Stomach (tissue), 8 donors: ENCODE measurements at regions not wholly inside any gene's neighbourhood (a gene's known extent, or its start where the extent isn't known, plus 50 kb on each side); places are given as distances from the start of the nearest gene placed in this dataset.
A peak's percentile ranks its signal among the peaks of the same experiment; 100 is the strongest.

Experiments
- DNase-seq, 2 donors: peaks; one replicate each; pipeline versions ENCODE4 v3.0.0 to v3.0.0-alpha.2; 2013 to 2019
- H3K27ac ChIP-seq, 5 donors: fragments of 200-600 bp in 4 of 5; sonication (generic) in 4 of 5; one replicate each; pipeline ENCODE4 v1.5.1; 2013 to 2019; ENCODE audit warnings: mild to moderate bottlenecking in 1 of 5, moderate library complexity in 1 of 5
- H3K27me3 ChIP-seq, 3 donors: fragments of 200-600 bp; sonication (generic); one replicate each; pipeline ENCODE4 v1.5.1; 2017 to 2019; ENCODE audit warnings: mixed run types in 1 of 3
- H3K36me3 ChIP-seq, 4 donors: fragments of 200-600 bp; sonication (generic); 1 replicate in 3 of 4; 2 replicates in 1 of 4; pipeline ENCODE4 v1.5.1; 2016 to 2019
- H3K4me1 ChIP-seq, 4 donors: fragments of 200-600 bp; sonication (generic); one replicate each; pipeline ENCODE4 v1.5.1; 2016 to 2019
- H3K4me3 ChIP-seq, 4 donors: fragments of 200-600 bp; sonication (generic) in 3 of 4; one replicate each; pipeline ENCODE4 v1.5.1; 2016 to 2019; ENCODE audit warnings: mild to moderate bottlenecking in 1 of 4
- H3K9me3 ChIP-seq, 4 donors: fragments of 200-600 bp; sonication (generic); one replicate each; pipeline ENCODE4 v1.5.1; 2016 to 2019
- EP300 ChIP-seq: sonication (generic); formaldehyde crosslinking; IDR thresholded peaks from one replicate; pipeline ENCODE4 v1.6.1; 2017; ENCODE audit warnings: antibody characterized with exemption
- POLR2A ChIP-seq, 4 donors: fragments of 450-650 bp; IDR thresholded peaks; one replicate each; pipeline ENCODE4 v1.6.1; 2016; ENCODE audit warnings: antibody characterized with exemption in 4 of 4, control low read depth in 2 of 4, mild to moderate bottlenecking in 1 of 4, moderate library complexity in 1 of 4
- POLR2AphosphoS5 ChIP-seq, 3 donors: sonication (generic); formaldehyde crosslinking; IDR thresholded peaks; one replicate each; pipeline ENCODE4 v1.6.1; 2016; ENCODE audit warnings: antibody characterized with exemption in 3 of 3
- WGBS, 5 donors: extraction: QIAGEN DNeasy Blood & Tissue Kit in 3 of 5; methylation state at CpG; one replicate each; pipeline versions ENCODE4 v1.1.5 to v1.1.7; 2013 to 2018; 5-methylcytosine and 5-hydroxymethylcytosine counted together
- intact Hi-C: fragments of 100-400 bp; cut with DNase I; formaldehyde crosslinking; loops from one replicate; pipeline ENCODE4 v1.15.1; 2023; ENCODE audit warnings: low total_unique reads
- TF ChIP-seq, protein P1 (sequence below), 7 experiments: fragments of 450-650 bp in 4 of 7; fragments of 200-600 bp in 3 of 7; sonication (generic) in 3 of 7; IDR thresholded peaks; one replicate each; pipeline ENCODE4 v1.5.1; 2016 to 2019; ENCODE audit warnings: antibody characterized with exemption in 7 of 7, control low read depth in 2 of 7, mild to moderate bottlenecking in 1 of 7
- donor health status: healthy with polysubstance abuse.
- donor health status: Bipolar disorder and iron deficiency.
- donor health status: healthy.

GRCh38 chr5:98101131-98101530 is 672.3 kb upstream of the RGMB start:
- no peak overlapping the region for H3K4me3 ChIP-seq
- intact Hi-C loops = no loop called here
- TF ChIP-seq, protein P1, sequence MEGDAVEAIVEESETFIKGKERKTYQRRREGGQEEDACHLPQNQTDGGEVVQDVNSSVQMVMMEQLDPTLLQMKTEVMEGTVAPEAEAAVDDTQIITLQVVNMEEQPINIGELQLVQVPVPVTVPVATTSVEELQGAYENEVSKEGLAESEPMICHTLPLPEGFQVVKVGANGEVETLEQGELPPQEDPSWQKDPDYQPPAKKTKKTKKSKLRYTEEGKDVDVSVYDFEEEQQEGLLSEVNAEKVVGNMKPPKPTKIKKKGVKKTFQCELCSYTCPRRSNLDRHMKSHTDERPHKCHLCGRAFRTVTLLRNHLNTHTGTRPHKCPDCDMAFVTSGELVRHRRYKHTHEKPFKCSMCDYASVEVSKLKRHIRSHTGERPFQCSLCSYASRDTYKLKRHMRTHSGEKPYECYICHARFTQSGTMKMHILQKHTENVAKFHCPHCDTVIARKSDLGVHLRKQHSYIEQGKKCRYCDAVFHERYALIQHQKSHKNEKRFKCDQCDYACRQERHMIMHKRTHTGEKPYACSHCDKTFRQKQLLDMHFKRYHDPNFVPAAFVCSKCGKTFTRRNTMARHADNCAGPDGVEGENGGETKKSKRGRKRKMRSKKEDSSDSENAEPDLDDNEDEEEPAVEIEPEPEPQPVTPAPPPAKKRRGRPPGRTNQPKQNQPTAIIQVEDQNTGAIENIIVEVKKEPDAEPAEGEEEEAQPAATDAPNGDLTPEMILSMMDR (IDR thresholded peaks at IDR 0.05) = no peak
- TF ChIP-seq EP300 (no peak), POLR2AphosphoS5 (IDR thresholded peaks at IDR 0.05) (no peak), POLR2A (IDR thresholded peaks at IDR 0.05) (no peak)
- DNase-seq = no peak
- no peaks in the 10 kb centered on the region for H3K9me3 ChIP-seq
- H3K4me1 ChIP-seq = no peaks in the 10 kb centered on the region
- H3K27me3 ChIP-seq = no peaks in the 10 kb centered on the region
- H3K27ac ChIP-seq = no peak overlapping the region
- H3K36me3 ChIP-seq = no peaks in the 10 kb centered on the region

- H3K27ac ChIP-seq = no peak overlapping the region
- no peaks in the 10 kb centered on the region for H3K27me3 ChIP-seq
- no peak for DNase-seq
- no peaks in the 10 kb centered on the region for H3K9me3 ChIP-seq
- no peaks in the 10 kb centered on the region for H3K4me1 ChIP-seq
- H3K4me3 ChIP-seq = no peak overlapping the region
- H3K36me3 ChIP-seq = no peaks in the 10 kb centered on the region
- WGBS, 5 donors = 33 to 87% (median 62%) methylated on average over 3 of the region's 3 CpGs
- TF ChIP-seq EP300 (no peak), POLR2AphosphoS5 (IDR thresholded peaks at IDR 0.05) (no peak), POLR2A (IDR thresholded peaks at IDR 0.05) (no peak)
- TF ChIP-seq, protein P1 (IDR thresholded peaks at IDR 0.05) = no peak
- intact Hi-C loops = no loop called here
Observed at GRCh38 chr5:98102936-98103335, 670.5 kb upstream of the RGMB start.

DNA sequence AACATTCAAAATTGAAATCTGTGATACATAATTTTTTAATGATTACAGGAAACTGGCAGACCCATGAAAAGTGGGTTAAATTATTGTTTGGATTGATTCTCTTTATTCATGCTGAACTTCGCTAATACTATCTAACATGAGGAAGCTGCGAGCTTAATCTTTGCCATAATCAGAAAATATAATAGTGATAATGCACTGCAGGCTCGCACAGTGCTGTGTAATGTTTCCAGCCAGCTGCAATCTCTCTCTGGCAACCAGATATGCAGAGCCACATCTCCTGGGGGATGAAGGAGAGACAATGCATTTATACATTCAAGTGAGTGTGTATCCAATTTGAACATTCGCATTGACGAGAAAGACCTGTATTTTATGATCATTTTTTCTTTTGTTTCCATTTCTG is 669.7 kb upstream of the RGMB start:
- intact Hi-C loops = no loop called here
- 66 to 81% (median 71%) methylated on average over 5 of the region's 5 CpGs for WGBS, 5 donors
- peak in 1 of 2 donors; percentile 28 for DNase-seq
- no peaks in the 10 kb centered on the region for H3K36me3 ChIP-seq
- H3K27ac ChIP-seq = no peak overlapping the region
- H3K4me3 ChIP-seq = no peak overlapping the region
- H3K4me1 ChIP-seq = no peaks in the 10 kb centered on the region
- H3K9me3 ChIP-seq = no peaks in the 10 kb centered on the region
- no peaks in the 10 kb centered on the region for H3K27me3 ChIP-seq
- TF ChIP-seq POLR2A (IDR thresholded peaks at IDR 0.05) (no peak), POLR2AphosphoS5 (IDR thresholded peaks at IDR 0.05) (no peak)

GRCh38 chr5:98104454-98105188 is 668.8 kb upstream of the RGMB start:
- no peaks in the 10 kb centered on the region for H3K9me3 ChIP-seq
- no peaks in the 10 kb centered on the region for H3K4me1 ChIP-seq
- intact Hi-C loops = no loop called here
- 57 to 90% (median 73%) methylated on average over 3 of the region's 3 CpGs for WGBS, 5 donors
- DNase-seq = no peak
- no peaks in the 10 kb centered on the region for H3K27me3 ChIP-seq
- TF ChIP-seq POLR2AphosphoS5 (IDR thresholded peaks at IDR 0.05) (no peak), EP300 (no peak), POLR2A (IDR thresholded peaks at IDR 0.05) (no peak)
- TF ChIP-seq, protein P1 (IDR thresholded peaks at IDR 0.05) = no peak
- H3K36me3 ChIP-seq = no peaks in the 10 kb centered on the region
- no peak overlapping the region for H3K4me3 ChIP-seq
- no peak overlapping the region for H3K27ac ChIP-seq

DNA sequence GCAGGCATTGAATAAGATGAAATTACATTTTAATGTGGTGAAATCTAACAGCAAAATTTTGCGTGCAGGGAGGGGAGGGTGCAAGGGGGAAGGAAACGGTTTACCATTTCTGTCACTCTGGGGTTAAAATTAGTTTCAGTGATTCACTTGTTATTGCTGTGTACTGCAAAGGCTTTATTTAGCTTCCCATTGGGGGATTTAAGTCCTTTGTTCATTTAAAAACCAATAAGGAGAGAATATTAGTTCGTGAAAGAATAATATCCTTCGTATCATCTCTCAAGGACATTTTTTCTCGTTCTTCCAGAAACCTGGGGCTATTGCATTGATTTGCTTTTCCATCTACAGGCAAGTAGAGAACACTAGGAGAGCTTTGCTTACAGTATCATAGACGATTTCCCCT is 667.8 kb upstream of the RGMB start:
- TF ChIP-seq EP300 (no peak), POLR2A (IDR thresholded peaks at IDR 0.05) (no peak), POLR2AphosphoS5 (IDR thresholded peaks at IDR 0.05) (no peak)
- TF ChIP-seq, protein P1 (IDR thresholded peaks at IDR 0.05) = no peak
- Histone ChIP-seq H3K4me1 (no peaks in the 10 kb centered on the region), H3K36me3 (no peaks in the 10 kb centered on the region), H3K27me3 (no peaks in the 10 kb centered on the region), H3K27ac (no peak overlapping the region), H3K4me3 (no peak overlapping the region), H3K9me3 (no peaks in the 10 kb centered on the region)
- WGBS, 5 donors = 74 to 78% (median 75%) methylated on average over 6 of the region's 6 CpGs
- no peak for DNase-seq
- intact Hi-C loops = no loop called here
